Immature natural killer cell (primary cell): ENCODE measurements at regions not wholly inside any gene's neighbourhood (a gene's known extent, or its start where the extent isn't known, plus 50 kb on each side); places are given as distances from the start of the nearest gene placed in this dataset.
A peak's percentile ranks its signal among the peaks of the same experiment; 100 is the strongest.

Experiments
- DNase-seq, 3 donors: peaks; one replicate each; pipeline ENCODE4 v3.0.0; 2022; ENCODE audit warnings: mixed read lengths in 1 of 3
- H3K27ac Mint-ChIP-seq, 6 donors: one replicate each; pipeline ENCODE4 v1.8.0; 2020; ENCODE audit warnings: mixed read lengths in 6 of 6, mild to moderate bottlenecking in 5 of 6, inconsistent platforms in 4 of 6, moderate library complexity in 3 of 6
- H3K27me3 Mint-ChIP-seq, 3 donors: one replicate each; pipeline ENCODE4 v1.8.0; 2020 to 2021; ENCODE audit warnings: low read depth in 3 of 3, mild to moderate bottlenecking in 3 of 3, mixed read lengths in 3 of 3, moderate library complexity in 3 of 3, inconsistent platforms in 1 of 3
- H3K36me3 Mint-ChIP-seq, 3 donors: one replicate each; pipeline ENCODE4 v1.8.0; 2020; ENCODE audit warnings: mixed read lengths in 3 of 3, inconsistent platforms in 2 of 3, mild to moderate bottlenecking in 2 of 3
- H3K4me1 Mint-ChIP-seq, 2 donors: one replicate each; pipeline ENCODE4 v1.8.0; 2020; ENCODE audit warnings: inconsistent platforms in 2 of 2, mild to moderate bottlenecking in 2 of 2, mixed read lengths in 2 of 2, moderate library complexity in 1 of 2
- H3K4me3 Mint-ChIP-seq, 5 donors: one replicate each; pipeline ENCODE4 v1.8.0; 2020; ENCODE audit warnings: mild to moderate bottlenecking in 5 of 5, mixed read lengths in 5 of 5, inconsistent platforms in 3 of 5, moderate library complexity in 3 of 5
- H3K9me3 Mint-ChIP-seq, 6 donors: one replicate each; pipeline ENCODE4 v1.8.0; 2020; ENCODE audit warnings: mild to moderate bottlenecking in 6 of 6, mixed read lengths in 6 of 6, inconsistent platforms in 4 of 6, moderate library complexity in 3 of 6

GRCh38 chr3:106333911-106334618 lies 465.3 kb upstream of the CBLB start:
- peaks cover 38 to 56% of the 10 kb centered on the region in 2 donors for H3K4me1 Mint-ChIP-seq
- no peaks in the 10 kb centered on the region for H3K9me3 Mint-ChIP-seq
- H3K27me3 Mint-ChIP-seq: no peaks in the 10 kb centered on the region
- DNase-seq: peak; percentile 20 to 44 (median 24)
- H3K27ac Mint-ChIP-seq: peak overlapping the region; percentile 20 to 82 (median 42)
- H3K4me3 Mint-ChIP-seq: peak overlapping the region; percentile 22 to 83 (median 70)
- H3K36me3 Mint-ChIP-seq: peaks cover 0 to 3% (median 0%) of the 10 kb centered on the region in 3 donors

- H3K4me1 Mint-ChIP-seq: peaks cover 44 to 63% of the 10 kb centered on the region in 2 donors
- peaks cover 0 to 3% (median 0%) of the 10 kb centered on the region in 3 donors for H3K36me3 Mint-ChIP-seq
- H3K27me3 Mint-ChIP-seq: peaks cover 0 to 2% (median 0%) of the 10 kb centered on the region in 3 donors
- DNase-seq: no peak
- peak overlapping the region in 2 of 5 donors; percentile 0 to 30 for H3K4me3 Mint-ChIP-seq
- no peak overlapping the region for H3K27ac Mint-ChIP-seq
- no peaks in the 10 kb centered on the region for H3K9me3 Mint-ChIP-seq
Measured at GRCh38 chr3:106336619-106337018, 467.8 kb upstream of the CBLB start.

GRCh38 chr3:106337116-106337515 lies 468.3 kb upstream of the CBLB start:
- H3K4me1 Mint-ChIP-seq: peaks cover 44 to 63% of the 10 kb centered on the region in 2 donors
- no peak for DNase-seq
- peaks cover 0 to 3% (median 0%) of the 10 kb centered on the region in 3 donors for H3K27me3 Mint-ChIP-seq
- H3K9me3 Mint-ChIP-seq: no peaks in the 10 kb centered on the region
- H3K36me3 Mint-ChIP-seq: peaks cover 0 to 3% (median 0%) of the 10 kb centered on the region in 3 donors
- H3K4me3 Mint-ChIP-seq: peak overlapping the region in 1 of 5 donors; percentile 0
- no peak overlapping the region for H3K27ac Mint-ChIP-seq

- Mint-ChIP-seq H3K27me3 (peaks cover 0 to 3% (median 0%) of the 10 kb centered on the region in 3 donors), H3K4me1 (peaks cover 41 to 59% of the 10 kb centered on the region in 2 donors), H3K36me3 (peaks cover 0 to 3% (median 0%) of the 10 kb centered on the region in 3 donors), H3K9me3 (no peaks in the 10 kb centered on the region), H3K4me3 (peak overlapping the region; percentile 47 to 81 (median 57)), H3K27ac (peak overlapping the region in 5 of 6 donors; percentile 14 to 37 (median 27))
- DNase-seq: peak; percentile 6 to 59 (median 27)
Measured at GRCh38 chr3:106338582-106339214, 469.9 kb upstream of the CBLB start.

GRCh38 chr3:106339551-106339950 lies 470.7 kb upstream of the CBLB start:
- Mint-ChIP-seq H3K4me3 (peak overlapping the region in 4 of 5 donors; percentile 11 to 81 (median 53)), H3K36me3 (peaks cover 0 to 3% (median 0%) of the 10 kb centered on the region in 3 donors), H3K27ac (no peak overlapping the region), H3K4me1 (peaks cover 33 to 50% of the 10 kb centered on the region in 2 donors), H3K27me3 (peaks cover 0 to 3% (median 0%) of the 10 kb centered on the region in 3 donors), H3K9me3 (no peaks in the 10 kb centered on the region)
- no peak for DNase-seq

GRCh38 chr3:106341087-106341486 lies 472.3 kb upstream of the CBLB start:
- Mint-ChIP-seq H3K27me3 (peaks cover 0 to 3% (median 0%) of the 10 kb centered on the region in 3 donors), H3K9me3 (no peaks in the 10 kb centered on the region), H3K4me1 (peaks cover 24 to 35% of the 10 kb centered on the region in 2 donors), H3K36me3 (peaks cover 0 to 3% (median 0%) of the 10 kb centered on the region in 3 donors), H3K4me3 (no peak overlapping the region), H3K27ac (no peak overlapping the region)
- DNase-seq: no peak

DNA sequence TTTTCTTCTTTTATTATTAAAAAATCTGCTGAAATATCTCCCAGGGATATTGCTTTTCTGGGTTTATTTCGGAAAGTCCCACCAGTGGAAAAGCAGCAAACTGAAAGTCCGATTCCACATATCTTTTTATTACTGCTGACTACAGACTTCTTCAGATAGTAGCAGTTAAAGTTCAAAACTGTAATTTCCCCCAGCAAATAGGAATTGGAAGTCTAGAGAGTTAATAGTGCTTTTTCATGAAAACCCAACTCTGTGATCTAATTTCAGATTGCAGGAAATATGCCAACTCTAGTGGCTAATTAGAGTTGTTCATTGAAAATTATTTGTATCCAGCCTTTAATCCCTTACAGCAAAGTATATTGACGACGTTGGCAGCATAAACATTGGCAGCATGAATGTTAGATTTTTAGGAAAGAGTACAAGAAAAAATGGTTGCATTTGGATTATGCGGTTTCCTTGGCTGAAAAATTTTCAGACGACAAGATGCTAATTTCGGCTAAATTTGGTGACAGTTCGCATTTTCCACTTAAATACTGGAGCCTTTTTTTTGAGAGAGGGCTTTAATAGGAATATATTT lies 472.9 kb upstream of the CBLB start:
- no peak overlapping the region for H3K4me3 Mint-ChIP-seq
- H3K36me3 Mint-ChIP-seq: peaks cover 0 to 3% (median 0%) of the 10 kb centered on the region in 3 donors
- H3K27me3 Mint-ChIP-seq: peaks cover 0 to 3% (median 0%) of the 10 kb centered on the region in 3 donors
- no peaks in the 10 kb centered on the region for H3K9me3 Mint-ChIP-seq
- no peak for DNase-seq
- no peak overlapping the region for H3K27ac Mint-ChIP-seq
- H3K4me1 Mint-ChIP-seq: peaks cover 21 to 29% of the 10 kb centered on the region in 2 donors

DNA sequence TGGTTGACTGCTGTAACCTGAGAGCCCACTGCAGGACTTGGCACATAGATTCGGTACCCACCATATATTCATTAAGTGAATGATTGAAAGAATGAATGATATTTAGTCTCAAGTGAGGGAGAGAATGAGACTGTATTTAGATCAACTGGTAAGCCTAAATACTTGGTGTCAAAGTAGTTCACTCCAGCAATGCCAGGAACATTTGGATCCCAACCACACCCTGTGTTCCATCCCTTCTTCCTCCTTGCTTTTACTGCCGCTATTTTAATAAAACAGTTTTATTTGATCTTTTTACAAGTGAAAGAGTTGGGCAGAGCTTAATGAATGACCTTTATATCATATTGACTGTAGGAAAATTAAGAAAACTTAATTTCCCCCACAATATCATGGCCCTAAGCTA lies 473.6 kb upstream of the CBLB start:
- DNase-seq: no peak
- H3K4me1 Mint-ChIP-seq: peaks cover 21 to 24% of the 10 kb centered on the region in 2 donors
- peaks cover 0 to 4% (median 0%) of the 10 kb centered on the region in 3 donors for H3K27me3 Mint-ChIP-seq
- H3K36me3 Mint-ChIP-seq: peaks cover 0 to 3% (median 0%) of the 10 kb centered on the region in 3 donors
- H3K9me3 Mint-ChIP-seq: no peaks in the 10 kb centered on the region
- no peak overlapping the region for H3K27ac Mint-ChIP-seq
- H3K4me3 Mint-ChIP-seq: no peak overlapping the region

DNA sequence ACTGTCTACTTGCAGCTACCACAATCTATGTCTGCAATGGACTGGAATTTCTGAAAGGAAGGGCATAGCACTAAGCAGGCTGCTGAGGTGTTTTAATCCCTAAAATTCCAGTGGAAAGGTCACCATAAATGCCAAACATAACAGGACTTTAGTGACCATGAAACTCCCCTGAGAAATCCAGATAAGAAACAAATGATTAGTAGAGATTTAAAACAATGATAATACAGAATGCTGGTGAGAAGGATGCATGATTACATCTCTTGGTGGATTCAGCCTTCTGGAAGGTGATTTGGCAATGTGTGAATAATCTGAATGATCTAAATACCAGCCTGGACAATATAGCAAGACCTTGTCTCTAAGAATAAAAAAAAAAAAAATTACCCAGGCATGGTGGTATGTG lies 475.0 kb upstream of the CBLB start:
- H3K27ac Mint-ChIP-seq: no peak overlapping the region
- H3K9me3 Mint-ChIP-seq: no peaks in the 10 kb centered on the region
- peaks cover 9 to 10% of the 10 kb centered on the region in 2 donors for H3K4me1 Mint-ChIP-seq
- DNase-seq: no peak
- no peaks in the 10 kb centered on the region for H3K36me3 Mint-ChIP-seq
- peaks cover 0 to 4% (median 0%) of the 10 kb centered on the region in 3 donors for H3K27me3 Mint-ChIP-seq
- H3K4me3 Mint-ChIP-seq: no peak overlapping the region

DNA sequence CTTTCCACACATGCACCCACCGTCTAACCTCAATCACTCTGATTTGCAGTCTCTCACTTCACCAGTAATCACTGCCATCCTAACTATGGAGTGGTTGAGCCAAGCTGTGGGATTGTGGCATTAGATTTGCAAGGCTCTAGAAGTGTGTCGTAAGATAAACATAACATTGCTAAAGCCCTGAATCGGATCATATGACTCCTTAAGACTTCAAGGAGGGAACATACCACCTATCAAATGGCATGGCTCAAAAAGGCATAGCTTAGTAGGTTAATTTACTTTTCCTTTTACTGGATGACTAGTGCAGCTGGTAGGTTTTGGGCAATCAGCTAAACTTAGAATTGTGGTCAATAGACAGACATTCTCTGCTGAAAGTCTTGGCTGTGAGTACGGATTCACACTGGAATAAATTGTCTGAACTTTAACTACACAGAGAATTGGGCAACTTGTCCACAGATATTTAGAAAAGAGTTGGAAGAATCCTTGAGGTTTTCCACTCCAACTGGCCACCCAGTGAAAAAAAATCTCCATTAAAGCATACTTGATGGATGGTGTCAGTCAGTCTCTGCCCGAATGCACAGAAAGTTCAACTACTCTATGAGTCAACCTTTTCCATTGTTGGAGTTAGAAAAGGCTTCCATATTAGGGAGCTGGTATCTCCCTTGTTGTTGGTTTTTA lies 476.7 kb upstream of the CBLB start:
- no peak overlapping the region for H3K4me3 Mint-ChIP-seq
- peaks cover 0 to 4% (median 3%) of the 10 kb centered on the region in 3 donors for H3K27me3 Mint-ChIP-seq
- DNase-seq: no peak
- H3K9me3 Mint-ChIP-seq: no peaks in the 10 kb centered on the region
- peaks cover 7 to 15% of the 10 kb centered on the region in 2 donors for H3K4me1 Mint-ChIP-seq
- no peak overlapping the region for H3K27ac Mint-ChIP-seq
- H3K36me3 Mint-ChIP-seq: no peaks in the 10 kb centered on the region

- Mint-ChIP-seq H3K27me3 (peaks cover 0 to 3% (median 1%) of the 10 kb centered on the region in 3 donors), H3K27ac (no peak overlapping the region), H3K9me3 (no peaks in the 10 kb centered on the region), H3K4me1 (peaks cover 7 to 16% of the 10 kb centered on the region in 2 donors), H3K4me3 (no peak overlapping the region), H3K36me3 (no peaks in the 10 kb centered on the region)
- no peak for DNase-seq
Measured at GRCh38 chr3:106347350-106347749, 478.5 kb upstream of the CBLB start.

- peaks cover 7 to 16% of the 10 kb centered on the region in 2 donors for H3K4me1 Mint-ChIP-seq
- no peaks in the 10 kb centered on the region for H3K36me3 Mint-ChIP-seq
- H3K4me3 Mint-ChIP-seq: no peak overlapping the region
- DNase-seq: no peak
- peaks cover 0 to 3% (median 1%) of the 10 kb centered on the region in 3 donors for H3K27me3 Mint-ChIP-seq
- H3K27ac Mint-ChIP-seq: no peak overlapping the region
- H3K9me3 Mint-ChIP-seq: no peaks in the 10 kb centered on the region
Measured at GRCh38 chr3:106348139-106348690, 479.4 kb upstream of the CBLB start.

DNA sequence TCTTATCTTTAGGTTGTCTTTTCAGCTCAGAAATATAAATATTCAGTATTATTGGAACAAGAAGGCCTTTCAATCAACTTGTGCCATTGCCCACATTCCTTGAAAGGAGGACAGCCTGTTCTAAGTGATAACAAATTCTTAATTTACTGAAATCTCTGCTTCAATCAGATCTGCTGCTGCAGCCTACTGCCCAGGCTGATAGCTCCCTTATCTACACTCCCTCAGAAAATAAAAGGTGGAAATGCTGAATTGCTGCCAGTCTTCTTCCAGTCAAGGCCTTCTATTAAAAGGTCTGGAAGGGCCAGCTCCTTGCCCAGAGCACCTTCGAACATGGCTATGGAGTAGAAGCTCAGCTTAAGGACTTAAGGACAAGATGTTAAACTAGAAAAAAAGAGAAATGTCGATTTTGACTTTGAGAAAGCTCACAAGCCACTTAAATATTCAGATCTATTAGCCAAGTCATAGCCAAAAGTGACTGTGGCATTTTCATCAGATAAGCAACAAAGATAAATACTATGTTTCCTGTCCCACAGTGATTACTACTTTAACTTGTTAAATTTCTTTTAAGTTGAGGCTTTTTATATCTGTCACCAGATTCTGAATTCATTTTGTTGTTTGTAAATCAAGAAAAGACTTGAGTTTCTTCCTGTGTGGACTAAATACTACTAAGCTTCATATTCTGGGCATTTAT lies 480.5 kb upstream of the CBLB start:
- H3K36me3 Mint-ChIP-seq: no peaks in the 10 kb centered on the region
- peaks cover 7 to 16% of the 10 kb centered on the region in 2 donors for H3K4me1 Mint-ChIP-seq
- DNase-seq: no peak
- H3K27me3 Mint-ChIP-seq: peaks cover 0 to 3% (median 1%) of the 10 kb centered on the region in 3 donors
- H3K9me3 Mint-ChIP-seq: no peaks in the 10 kb centered on the region
- H3K4me3 Mint-ChIP-seq: peak overlapping the region in 1 of 5 donors; percentile 4
- H3K27ac Mint-ChIP-seq: peak overlapping the region in 3 of 6 donors; percentile 2 to 54 (median 9)
